ENCODE measurements at regions not wholly inside any gene's neighbourhood (a gene's known extent, or its start where the extent isn't known, plus 50 kb on each side); places are given as distances from the start of the nearest gene placed in this dataset.

- no peak for TF ChIP-seq MXI1 (IDR thresholded peaks at IDR 0.05; ENCODE audit: borderline replicate concordance, low read depth, low read length)
Measured at GRCh38 chr1:8205771-8206170, 112.1 kb upstream of the SLC45A1 start (continued).

GRCh38 chr1:8204826-8205225 lies 113.1 kb upstream of the SLC45A1 start:
- Histone ChIP-seq H4K5ac (ENCODE audit: low read depth, low read length) (peak overlapping the region; percentile 59; the same call in 1 of the 2 replicates), H2AK5ac (ENCODE audit: low read depth, low read length) (peak overlapping the region; percentile 3; the same call in 1 of the 2 replicates), H3K9ac (ENCODE audit: low read depth, low read length) (no peak overlapping the region), H2BK15ac (ENCODE audit: low read depth, low read length) (peak overlapping the region; percentile 95; the same call in 2 of the 3 replicates), H3K4me3 (ENCODE audit: insufficient read depth, low read depth, low read length) (no peak overlapping the region), H3K14ac (replicated peaks; ENCODE audit: low read depth, low read length) (peak overlapping the region; percentile 38), H2AFZ (replicated peaks; ENCODE audit: low read length, poor library complexity) (no peak overlapping the region), H3K27me3 (ENCODE audit: control insufficient read depth, insufficient read depth, low read length) (no peaks in the 10 kb centered on the region), H4K20me1 (ENCODE audit: insufficient read depth, low read length) (no peaks in the 10 kb centered on the region), H3K27ac (ENCODE audit: insufficient read depth, low read length) (no peak overlapping the region), H3K9me3 (ENCODE audit: control insufficient read depth, insufficient read depth, low read length) (no peaks in the 10 kb centered on the region), H4K91ac (ENCODE audit: insufficient read depth, low read depth, low read length) (peak overlapping the region; percentile 98), H2BK20ac (ENCODE audit: low read depth, low read length) (peak overlapping the region; percentile 88), H3K9me1 (ENCODE audit: insufficient read depth, low read length) (peaks cover 19% of the 10 kb centered on the region), H2AK9ac (replicated peaks; ENCODE audit: low read depth, low read length, poor library complexity) (no peak overlapping the region), H3K4ac (ENCODE audit: low read depth, low read length) (peak overlapping the region; percentile 47; the same call in 1 of the 2 replicates), H2BK5ac (ENCODE audit: low read depth, low read length, poor library complexity, severe bottlenecking) (peak overlapping the region; percentile 97), H3K4me2 (ENCODE audit: low read depth, low read length) (no peak overlapping the region), H2BK120ac (ENCODE audit: low read depth, low read length) (peak overlapping the region; percentile 87), H3K18ac (ENCODE audit: low read depth, low read length) (peak overlapping the region; percentile 73; the same call in 1 of the 2 replicates), H3K4me1 (ENCODE audit: control insufficient read depth, insufficient read depth, low read length) (peaks cover 31% of the 10 kb centered on the region), H3K79me1 (ENCODE audit: low read depth in 1 of 2, low read length in 2 of 2) (peaks cover 0 to 10% of the 10 kb centered on the region in 2 experiments; a peak in 2 of 4 replicates), H4K8ac (ENCODE audit: low read depth in 2 of 2, low read length in 2 of 2) (peak overlapping the region; percentile 66 to 92), H3K23ac (ENCODE audit: low read depth, low read length) (peak overlapping the region; percentile 35; the same call in 1 of the 2 replicates), H3K56ac (ENCODE audit: extremely low read depth, insufficient read depth, low read length) (no peak overlapping the region), H3K36me3 (ENCODE audit: control insufficient read depth, insufficient read depth, low read length) (no peaks in the 10 kb centered on the region)
- no TSS peak for BruUV-seq (replicated peaks)
- DNase-seq, result no peak
- dilution Hi-C loops (cut with HindIII; ENCODE audit: low sequenced_read_pairs, unreplicated experiment), result no loop called here
- intact Hi-C loops (cut with micrococcal nuclease), result loop anchor here (1.0 to 5.0 kb wide), 3 partner anchors 33 to 178 kb away; partner anchors contain the start of gene ERRFI1
- WGBS, 2 experiments (ENCODE audit: extremely low coverage in 2 of 2, insufficient read length in 1 of 2), result no CpG with 5 or more reads among the region's 2 CpGs
- in situ Hi-C loops (cut with MboI; ENCODE audit: low sequenced_read_pairs), result no loop called here
- ChIA-PET POLR2A (ENCODE audit: unreplicated experiment) (no interaction called here), CTCF (interaction anchor here (0.6 kb wide), 2 partner anchors 190 to 1627 kb away, joined by 3 to 6 read pairs; no protein-coding TSS in a partner anchor)
- ATAC-seq (ENCODE audit: low read depth), result no peak
- TF ChIP-seq SMC3 (IDR thresholded peaks at IDR 0.05; ENCODE audit: low read depth, low read length), result no peak
